T-helper 2 cell treated with Interferon-gamma antibody and Interleukin-4, amounts not matched to agents 100 ng/mL and 5 ng/mL, for 36 hours (primary cell): ENCODE measurements at regions not wholly inside any gene's neighbourhood (a gene's known extent, or its start where the extent isn't known, plus 50 kb on each side); places are given as distances from the start of the nearest gene placed in this dataset.
"Not testable (repeated sequence)": the region's sequence is repeated elsewhere in the genome, so short reads cannot be mapped to it uniquely, and the experiment has no call there.

ENCODE experiments used
- intact Hi-C: fragments of 100-400 bp; cut with micrococcal nuclease; formaldehyde crosslinking; loops from one replicate; pipeline ENCODE4 v1.15.1; 2023

- intact Hi-C loops = no loop called here
Observed at GRCh38 chr3:101913168-101913567, 63.9 kb downstream of the NFKBIZ start.

GRCh38 chr3:101917761-101918160 lies 68.4 kb downstream of the NFKBIZ start:
- intact Hi-C loops = not testable (repeated sequence)

DNA sequence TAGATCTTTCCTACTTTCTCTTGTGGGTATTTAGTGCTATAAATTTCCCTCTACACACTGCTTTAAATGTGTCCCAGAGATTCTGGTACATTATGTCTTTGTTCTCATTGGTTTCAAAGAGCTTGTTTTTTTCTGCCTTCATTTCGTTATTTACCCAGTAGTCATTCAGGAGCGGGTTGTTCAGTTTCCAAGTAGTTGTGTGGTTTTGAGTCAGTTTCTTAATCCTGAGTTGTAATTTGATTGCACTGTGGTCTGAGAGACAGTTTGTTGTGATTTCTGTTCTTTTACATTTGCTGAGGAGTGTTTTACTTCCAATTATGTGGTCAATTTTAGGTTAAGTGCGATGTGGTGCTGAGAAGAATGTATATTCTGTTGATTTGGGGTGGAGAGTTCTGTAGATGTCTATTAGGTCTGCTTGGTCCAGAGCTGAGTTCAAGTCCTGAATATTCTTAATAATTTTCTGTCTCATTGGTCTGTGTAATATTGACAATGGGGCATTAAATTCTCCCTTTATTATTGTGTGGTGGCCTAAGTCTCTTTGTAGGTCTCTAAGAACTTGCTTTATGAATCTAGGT lies 72.9 kb downstream of the NFKBIZ start:
- intact Hi-C loops = not testable (repeated sequence)

GRCh38 chr3:101924621-101925020 lies 75.3 kb downstream of the NFKBIZ start:
- intact Hi-C loops = not testable (repeated sequence)

DNA sequence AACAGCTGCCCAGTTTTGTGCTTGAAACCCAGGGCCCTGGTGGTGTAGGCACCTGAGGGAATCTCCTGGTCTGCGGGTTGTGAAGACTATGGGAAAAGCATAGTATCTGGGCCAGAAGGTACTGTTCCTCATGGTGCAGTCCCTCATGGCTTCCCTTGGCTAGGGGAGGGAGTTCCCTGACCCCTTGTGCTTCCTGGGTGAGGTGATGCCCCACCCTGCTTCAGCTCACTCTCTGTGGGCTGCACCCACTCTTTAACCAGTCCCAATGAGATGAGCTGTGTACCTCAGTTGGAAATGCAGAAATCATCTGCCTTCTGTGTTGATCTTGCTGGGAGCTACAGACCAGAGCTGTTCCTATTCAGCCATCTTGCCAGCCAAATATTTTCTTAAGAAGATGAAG lies 75.8 kb downstream of the NFKBIZ start:
- intact Hi-C loops = not testable (repeated sequence)

GRCh38 chr3:101925564-101925963 lies 76.2 kb downstream of the NFKBIZ start:
- intact Hi-C loops = no loop called here

DNA sequence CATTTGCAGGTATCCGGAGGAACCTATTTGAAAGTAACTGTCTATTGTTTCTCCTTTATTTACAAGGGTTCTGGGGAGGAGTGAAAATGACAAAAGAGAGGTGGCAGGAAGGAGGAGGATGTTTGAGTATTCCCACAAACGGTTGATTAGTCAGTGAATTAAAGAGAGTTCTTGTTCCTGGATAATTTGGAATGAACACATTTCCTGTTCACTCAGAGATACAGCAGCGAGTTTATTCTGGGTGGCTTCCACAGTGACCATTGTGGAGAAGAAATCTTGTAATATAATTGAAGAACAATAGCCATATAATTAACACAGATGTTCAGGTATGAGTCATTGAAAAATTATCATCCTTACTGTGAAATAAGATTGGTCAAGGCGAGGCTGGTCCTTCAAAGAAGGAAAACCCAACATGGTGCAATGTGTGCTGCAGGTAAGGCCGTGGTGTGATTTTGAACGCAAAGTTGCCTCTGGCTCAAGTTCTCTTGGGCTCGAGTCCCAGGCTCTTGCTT lies 77.3 kb downstream of the NFKBIZ start:
- intact Hi-C loops = no loop called here

- intact Hi-C loops = no loop called here
Observed at GRCh38 chr3:101928890-101929289, 79.6 kb downstream of the NFKBIZ start.

DNA sequence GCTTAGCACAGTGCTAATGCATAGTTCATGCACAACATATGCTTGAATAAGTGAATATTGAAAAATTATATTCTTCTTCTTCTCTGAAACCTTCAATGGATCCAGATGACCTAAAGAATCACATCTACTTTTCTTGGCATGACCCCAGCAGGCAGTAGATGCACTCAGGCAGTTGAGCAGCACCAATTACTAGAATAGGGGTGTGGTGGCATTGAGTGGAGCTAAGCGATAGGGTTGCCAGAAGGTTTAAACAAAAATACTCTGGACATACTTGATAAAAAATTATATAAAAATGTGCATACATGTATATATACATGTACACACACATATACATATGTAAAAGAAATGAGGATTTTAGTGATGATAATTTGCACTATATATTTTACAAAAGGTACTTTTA lies 81.8 kb downstream of the NFKBIZ start:
- intact Hi-C loops = no loop called here

DNA sequence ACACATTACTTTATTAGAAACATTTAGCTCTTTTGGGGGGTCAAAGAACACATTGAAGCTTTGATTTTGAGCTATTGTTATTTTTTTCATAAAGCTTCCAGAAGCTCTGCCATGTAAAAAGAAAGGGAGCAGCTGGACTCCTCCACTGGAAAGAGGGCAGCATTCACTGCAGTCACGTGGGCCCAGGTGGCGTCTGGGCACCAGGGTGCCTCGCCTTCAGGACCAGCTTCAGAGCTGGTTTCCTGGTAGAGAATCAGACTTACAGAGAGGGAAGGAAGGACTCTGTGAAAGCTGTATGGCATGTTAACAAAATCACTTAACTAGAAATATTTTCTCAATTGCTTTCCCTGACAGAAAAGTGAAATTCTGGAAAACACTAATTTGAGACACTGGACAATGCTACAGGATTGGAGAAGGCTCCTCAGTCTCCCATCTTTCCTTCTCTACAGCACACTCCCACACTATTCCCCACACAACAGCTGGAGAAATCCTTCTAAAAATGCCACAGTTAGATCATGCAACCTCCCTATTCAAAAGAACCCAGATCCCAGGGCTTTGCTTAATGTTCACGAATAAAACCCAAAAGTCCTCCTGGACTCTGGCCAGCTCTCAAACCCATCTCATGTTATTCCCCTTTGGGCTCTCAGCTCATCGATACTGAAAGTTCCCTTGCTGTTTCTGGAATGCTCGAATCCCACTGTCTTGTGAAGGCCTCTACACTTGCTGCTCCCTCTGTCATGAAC lies 83.2 kb downstream of the NFKBIZ start:
- intact Hi-C loops = no loop called here

GRCh38 chr3:101936419-101937356 lies 87.4 kb downstream of the NFKBIZ start:
- intact Hi-C loops = loop anchor here (1.0 to 5.0 kb wide), 7 partner anchors 52 to 291 kb away; no protein-coding TSS in a partner anchor

DNA sequence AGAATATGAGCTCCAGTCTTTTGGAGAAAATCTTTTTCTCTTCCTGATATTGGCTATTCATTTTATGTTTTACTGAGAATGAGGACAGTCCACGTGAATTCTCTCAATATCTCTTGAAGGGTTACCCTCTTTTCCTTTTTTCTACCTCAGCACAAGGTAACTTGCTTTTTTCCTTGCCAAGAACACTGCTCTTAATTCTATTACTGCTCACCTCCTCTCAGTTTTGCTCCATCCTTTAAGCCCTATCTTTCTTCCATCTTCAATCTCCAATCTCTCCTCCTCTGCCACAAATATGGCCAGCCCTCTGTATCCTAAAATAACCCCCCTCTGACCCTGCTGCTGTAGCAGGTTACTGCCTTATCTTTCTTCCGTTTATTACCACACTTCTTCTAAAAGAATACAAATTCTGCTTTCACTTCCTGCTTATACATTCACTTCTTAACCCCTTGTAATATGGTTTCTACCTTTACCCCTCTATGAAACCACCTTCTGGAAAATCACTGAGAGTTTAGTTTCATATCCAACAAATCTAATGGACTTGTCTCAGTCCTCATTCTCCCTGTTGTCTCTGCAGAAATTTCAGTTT lies 89.0 kb downstream of the NFKBIZ start:
- intact Hi-C loops = loop anchor here (2.0 to 5.0 kb wide), 3 partner anchors 119 to 289 kb away; partner anchors contain the start of gene ZBTB11

DNA sequence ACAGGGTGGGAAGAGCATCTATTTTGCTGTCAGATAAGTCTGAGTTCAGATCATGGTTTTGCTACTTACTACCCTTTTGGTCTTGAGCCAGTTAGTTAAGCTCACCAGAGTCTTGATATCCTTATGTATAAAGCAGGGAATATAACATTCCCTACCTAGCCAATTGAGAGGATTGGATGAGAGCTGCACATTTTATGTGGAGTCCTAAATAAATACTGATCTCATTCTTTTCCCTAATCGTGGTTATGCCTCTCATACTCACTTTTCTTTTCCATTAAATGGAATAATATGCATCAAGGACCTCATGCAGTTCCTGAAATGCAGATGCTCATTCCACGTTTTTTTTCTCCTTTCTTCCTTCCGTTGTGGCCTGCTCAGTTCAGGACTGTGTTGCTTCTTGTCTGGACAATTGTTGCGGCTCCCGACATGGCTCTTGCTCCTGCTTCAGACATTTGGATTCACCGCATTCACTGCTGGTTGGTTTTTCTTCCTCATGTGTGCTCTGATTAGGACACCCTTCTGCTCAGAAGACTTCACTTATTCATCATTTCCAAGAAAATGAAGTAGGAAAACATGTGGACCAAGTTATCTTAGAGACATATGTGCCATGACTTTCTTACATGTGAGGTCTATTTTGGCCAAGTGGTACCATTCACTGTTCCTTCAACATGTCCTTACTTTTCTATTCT lies 90.2 kb downstream of the NFKBIZ start:
- intact Hi-C loops = loop anchor here (2.0 to 5.0 kb wide), 3 partner anchors 118 to 288 kb away; partner anchors contain the start of gene ZBTB11

DNA sequence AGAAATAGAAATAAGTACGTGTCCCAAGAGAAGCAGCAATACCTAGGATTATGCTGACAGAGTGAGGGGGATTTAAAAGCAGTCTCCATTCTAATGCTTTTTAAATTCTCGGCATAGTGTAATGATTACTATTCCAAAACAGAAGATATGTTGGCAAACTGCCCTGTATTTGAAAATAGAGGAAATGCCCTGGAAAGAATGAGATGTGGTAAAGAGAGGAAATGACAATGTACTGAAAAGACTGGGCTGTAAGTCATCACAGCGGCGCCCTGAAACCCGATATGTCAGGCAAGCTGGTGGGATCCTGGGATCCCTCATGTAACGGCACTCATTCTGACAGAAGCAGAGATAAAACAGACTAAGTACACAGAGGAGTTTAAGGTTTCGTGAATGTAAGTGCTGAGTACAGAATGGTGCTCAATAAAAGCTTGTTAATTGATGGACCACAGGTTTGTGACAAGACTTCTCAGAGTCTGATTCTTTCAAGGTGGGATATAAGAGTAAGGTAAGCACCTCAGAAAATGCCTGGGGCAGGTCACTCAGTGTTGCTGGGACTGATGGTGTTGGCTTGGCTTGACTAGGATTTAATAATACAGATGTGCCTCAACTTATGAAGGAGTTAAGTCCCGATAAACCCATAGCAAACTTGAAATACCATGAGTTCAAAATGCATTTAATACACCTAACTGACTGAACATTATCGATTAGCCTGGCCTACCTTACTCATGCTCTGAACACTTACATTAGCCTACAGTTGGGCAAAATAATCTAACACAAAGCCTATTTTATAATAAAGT lies 91.4 kb downstream of the NFKBIZ start:
- intact Hi-C loops = no loop called here

GRCh38 chr3:101941318-101942040 lies 92.2 kb downstream of the NFKBIZ start:
- intact Hi-C loops = no loop called here

- intact Hi-C loops = no loop called here
Observed at GRCh38 chr3:101942356-101942755, 93.0 kb downstream of the NFKBIZ start.

- intact Hi-C loops = no loop called here
Observed at GRCh38 chr3:101943029-101943428, 93.7 kb downstream of the NFKBIZ start.

DNA sequence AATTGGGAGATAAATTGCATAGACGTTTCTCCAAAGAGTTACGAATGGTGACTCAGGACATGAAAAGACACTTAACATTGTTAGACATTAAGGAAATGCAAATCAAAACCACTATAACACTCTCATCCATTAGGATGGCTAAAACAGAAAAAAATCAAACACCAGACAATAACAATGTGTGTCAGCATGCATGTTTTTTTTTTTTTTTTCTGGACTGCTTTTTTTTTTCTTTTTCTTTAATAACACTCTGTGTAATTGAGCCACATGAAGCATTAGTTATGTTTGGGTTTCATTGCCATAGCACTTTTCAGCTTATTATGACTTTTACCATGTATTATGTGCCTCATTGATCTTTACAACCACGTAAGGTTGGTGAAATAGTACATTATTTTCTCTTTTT lies 95.0 kb downstream of the NFKBIZ start:
- intact Hi-C loops = no loop called here

GRCh38 chr3:101945980-101946379 lies 96.7 kb downstream of the NFKBIZ start:
- intact Hi-C loops = no loop called here
